ENCODE measurements at regions not wholly inside any gene's neighbourhood (a gene's known extent, or its start where the extent isn't known, plus 50 kb on each side); places are given as distances from the start of the nearest gene placed in this dataset.

DNA sequence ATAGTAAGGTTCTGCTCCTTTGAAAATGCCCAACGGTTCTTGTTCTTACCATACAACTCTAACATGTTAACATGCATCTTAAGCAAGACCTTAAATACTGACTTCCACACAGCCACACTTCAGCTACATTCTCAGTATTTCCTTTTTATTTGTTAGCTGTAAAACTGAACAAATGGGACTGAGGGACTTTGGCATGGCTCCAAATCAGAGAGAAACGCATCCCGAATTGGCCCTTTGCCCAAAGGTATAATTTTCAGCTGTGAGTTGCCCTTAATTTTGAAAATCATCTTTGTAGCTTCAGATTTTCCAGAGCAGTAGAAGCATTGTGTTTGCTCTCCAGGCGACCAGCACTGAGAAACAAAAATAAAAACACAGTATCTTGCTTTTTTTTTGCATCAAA lies 56.4 kb downstream of the NEUROD6 start:
- H3K27me3 ChIP-seq, result no peaks in the 10 kb centered on the region
- H3K36me3 ChIP-seq, result no peaks in the 10 kb centered on the region
- no peak overlapping the region for H3K4me3 ChIP-seq
- no peaks in the 10 kb centered on the region for H3K4me1 ChIP-seq
- no peak for DNase-seq
- intact Hi-C loops (cut with DNase I; ENCODE audit: low total_unique reads), result no loop called here
- peaks cover 0 to 3% (median 0%) of the 10 kb centered on the region in 3 donors for H3K9me3 ChIP-seq
- TF ChIP-seq CTCF (IDR thresholded peaks at IDR 0.05), result no peak
- no peak overlapping the region for H3K27ac ChIP-seq

DNA sequence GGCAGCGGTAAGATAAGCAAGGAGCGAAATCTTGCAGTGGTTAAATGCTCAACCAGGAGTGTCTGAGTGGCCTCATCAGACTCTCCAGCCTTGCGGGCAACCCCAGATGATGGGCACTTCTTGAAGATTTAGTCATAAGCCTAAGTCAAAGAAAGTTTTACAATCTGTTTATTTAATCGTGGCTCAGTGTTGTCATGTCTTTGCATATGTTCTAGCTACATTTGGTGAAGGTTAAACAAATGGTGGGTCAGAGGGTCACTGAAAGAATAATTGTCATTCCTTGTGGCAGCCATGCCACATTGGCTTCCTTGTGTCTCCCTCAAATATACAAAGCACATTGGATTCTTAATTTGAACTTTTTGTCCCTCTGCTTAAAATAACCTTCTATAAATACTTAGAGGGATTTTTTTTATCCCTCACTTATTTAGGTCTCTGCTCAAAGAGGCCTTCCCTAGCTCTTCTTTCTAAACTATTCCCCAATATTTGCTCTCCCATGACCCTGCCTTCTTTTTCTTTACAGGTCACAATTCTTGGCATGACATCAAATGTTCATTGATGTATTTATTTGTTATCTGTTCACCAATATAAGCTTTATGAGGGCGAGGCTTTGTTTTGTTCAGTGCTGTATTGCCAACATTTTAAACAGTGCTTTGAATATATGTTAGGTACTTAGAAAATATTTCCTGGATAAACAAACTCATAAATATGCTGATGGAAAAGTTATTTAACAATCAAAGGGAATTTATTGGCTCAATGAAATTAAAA lies 68.7 kb downstream of the NEUROD6 start:
- Histone ChIP-seq H3K27me3 (no peaks in the 10 kb centered on the region), H3K4me3 (no peak overlapping the region), H3K4me1 (no peaks in the 10 kb centered on the region), H3K36me3 (no peaks in the 10 kb centered on the region), H3K27ac (no peak overlapping the region), H3K9me3 (no peaks in the 10 kb centered on the region)
- intact Hi-C loops (cut with DNase I; ENCODE audit: low total_unique reads), result no loop called here
- DNase-seq, result no peak
- TF ChIP-seq CTCF (IDR thresholded peaks at IDR 0.05), result no peak

DNA sequence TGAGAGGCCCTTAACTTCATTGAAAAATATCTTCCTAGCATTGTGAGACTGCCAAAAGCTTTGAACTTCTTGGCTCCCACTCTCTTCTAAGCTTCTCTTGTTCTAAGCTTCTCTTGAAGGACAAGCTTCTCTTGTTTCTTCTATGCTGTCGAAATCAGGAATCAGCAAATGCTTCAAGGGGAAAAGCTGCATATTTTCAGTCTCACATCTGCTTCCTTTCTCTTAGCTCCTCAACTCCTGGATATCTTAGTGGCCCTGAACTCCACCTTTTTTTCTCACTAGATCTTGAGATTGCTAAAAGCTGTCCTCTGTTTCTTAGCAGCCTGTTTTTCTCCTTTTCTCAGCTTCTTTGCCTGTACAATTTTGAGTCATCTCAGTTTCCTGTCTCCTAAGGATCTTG lies 73.0 kb downstream of the NEUROD6 start:
- no peaks in the 10 kb centered on the region for H3K9me3 ChIP-seq
- H3K27ac ChIP-seq, result no peak overlapping the region
- H3K36me3 ChIP-seq, result no peaks in the 10 kb centered on the region
- DNase-seq, result no peak
- H3K4me1 ChIP-seq, result no peaks in the 10 kb centered on the region
- H3K4me3 ChIP-seq, result no peak overlapping the region
- no peaks in the 10 kb centered on the region for H3K27me3 ChIP-seq
- intact Hi-C loops (cut with DNase I; ENCODE audit: low total_unique reads), result no loop called here
- TF ChIP-seq CTCF (IDR thresholded peaks at IDR 0.05), result no peak

- TF ChIP-seq CTCF (IDR thresholded peaks at IDR 0.05), result no peak
- DNase-seq, result no peak
- H3K27ac ChIP-seq, result no peak overlapping the region
Observed at GRCh38 chr7:31263338-31263737, 77.2 kb downstream of the NEUROD6 start.

GRCh38 chr7:31261341-31261740 lies 79.2 kb downstream of the NEUROD6 start:
- Histone ChIP-seq H3K36me3 (no peaks in the 10 kb centered on the region), H3K4me1 (no peaks in the 10 kb centered on the region), H3K9me3 (no peaks in the 10 kb centered on the region), H3K27me3 (no peaks in the 10 kb centered on the region), H3K4me3 (no peak overlapping the region), H3K27ac (no peak overlapping the region)
- DNase-seq, result no peak
- intact Hi-C loops (cut with DNase I; ENCODE audit: low total_unique reads), result no loop called here
- TF ChIP-seq CTCF (IDR thresholded peaks at IDR 0.05), result no peak

More at GRCh38 chr7:31263338-31263737, 77.2 kb downstream of the NEUROD6 start:
- Histone ChIP-seq H3K27me3 (no peaks in the 10 kb centered on the region), H3K4me1 (no peaks in the 10 kb centered on the region), H3K36me3 (no peaks in the 10 kb centered on the region), H3K4me3 (no peak overlapping the region), H3K9me3 (no peaks in the 10 kb centered on the region)
- intact Hi-C loops (cut with DNase I; ENCODE audit: low total_unique reads), result no loop called here
